HepG2 (cell line): ENCODE measurements at regions not wholly inside any gene's neighbourhood (a gene's known extent, or its start where the extent isn't known, plus 50 kb on each side); places are given as distances from the start of the nearest gene placed in this dataset.

Source experiments
- ATAC-seq: fragments of 200-7000 bp; cut with Tn5 transposase; 3 replicates; pipeline ENCODE4 v1.9.1; 2020; ENCODE audit warnings: mild to moderate bottlenecking, moderate library complexity
- BruUV-seq: library from RNA; stranded (reverse); fragments of 400-500 nt; replicated peaks from 2 replicates; lab custom pipeline; 2021; lab: Mats Ljungman, UMichigan
- CTCF ChIA-PET: fragments of 300-600 bp; formaldehyde crosslinking; extraction: SDS; loops from one replicate; lab custom pipeline; 2021; ENCODE audit warnings: low total read pairs, inconsistent platforms, low intra/inter-chr PET ratio; lab: Yijun Ruan, JAX
- POLR2A ChIA-PET: fragments of 350-600 bp; sonication (Branson Sonifier 250); formaldehyde crosslinking; loops from one replicate; lab custom pipeline; 2020; ENCODE audit warnings: antibody characterized with exemption, inconsistent platforms; lab: Yijun Ruan, JAX
- DNase-seq: peaks from one replicate; pipeline ENCODE4 v3.0.0-alpha.2; 2015; ENCODE audit warnings: low spot score
- FAIRE-seq: peaks from 3 replicates; lab custom pipeline; 2011; peaks lifted over from hg19 to GRCh38; lab: Jason Lieb, UNC
- H2AFZ ChIP-seq: one replicate; pipeline ENCODE4 v1.6.1; 2011; ENCODE audit warnings: low read length, inconsistent platforms
- H3K27ac ChIP-seq: fragments of 300-600 bp; 3 replicates; pipeline ENCODE4 v1.8.0; 2011; ENCODE audit warnings: mixed run types, mild to moderate bottlenecking, mixed read lengths, low read length, inconsistent platforms; ENCODE audit not compliant: insufficient read depth; ENCODE audit errors: extremely low read length
- H3K27me3 ChIP-seq, 2 experiments: fragments of 200-600 bp in 1 of 2; 2 replicates in 1 of 2; 3 replicates in 1 of 2; pipeline versions ENCODE4 v1.6.0 to v1.8.0; 2011; ENCODE audit warnings: low read length in 2 of 2, mild to moderate bottlenecking in 2 of 2, moderate library complexity in 2 of 2, inconsistent platforms in 1 of 2; ENCODE audit not compliant: insufficient read depth in 2 of 2, control insufficient read depth in 1 of 2
- H3K36me3 ChIP-seq, 2 experiments: fragments of 200-600 bp in 1 of 2; replicated peaks in 1 of 2; 2 replicates in 1 of 2; 3 replicates in 1 of 2; pipeline versions ENCODE4 v1.5.1 to v1.8.0; 2011; ENCODE audit warnings: low read length in 2 of 2, inconsistent platforms in 1 of 2; ENCODE audit not compliant: insufficient read depth in 2 of 2, control insufficient read depth in 1 of 2
- H3K4me1 ChIP-seq: 2 replicates; pipeline ENCODE4 v1.5.1; 2012; ENCODE audit warnings: low read length, inconsistent platforms; ENCODE audit not compliant: insufficient read depth
- H3K4me2 ChIP-seq: 2 replicates; pipeline ENCODE4 v1.6.0; 2011; ENCODE audit warnings: low read depth, low read length, inconsistent platforms
- H3K4me3 ChIP-seq, 3 experiments: fragments of 200-600 bp in 1 of 3; sonication (generic), shearing (Covaris generic) in 1 of 3; replicated peaks in 1 of 3; 2 replicates each; pipeline ENCODE4 v1.5.1; 2011 to 2016; ENCODE audit warnings: low read length in 3 of 3, inconsistent platforms in 2 of 3, low read depth in 2 of 3, mild to moderate bottlenecking in 2 of 3, control low read depth in 1 of 3, mixed read lengths in 1 of 3; ENCODE audit not compliant: insufficient read depth in 1 of 3
- H3K79me2 ChIP-seq: one replicate; pipeline ENCODE4 v1.6.1; 2011; ENCODE audit warnings: low read length, inconsistent platforms; ENCODE audit not compliant: insufficient read depth
- H3K9ac ChIP-seq: 2 replicates; pipeline ENCODE4 v1.6.0; 2011; ENCODE audit warnings: mild to moderate bottlenecking, low read depth, low read length, inconsistent platforms; ENCODE audit not compliant: insufficient read depth
- H3K9me3 ChIP-seq: 2 replicates; pipeline ENCODE4 v1.5.1; 2012; ENCODE audit warnings: mild to moderate bottlenecking, low read length
- H4K20me1 ChIP-seq: 2 replicates; pipeline ENCODE4 v1.6.0; 2011; ENCODE audit warnings: inconsistent platforms, mild to moderate bottlenecking, low read length, moderate library complexity; ENCODE audit not compliant: insufficient read depth
- AFF4 ChIP-seq: sonication (generic); formaldehyde crosslinking; IDR thresholded peaks from 2 replicates; pipeline ENCODE4 v1.4.0; 2020; ENCODE audit warnings: missing genetic modification reagents
- BRCA1 ChIP-seq: sonication (generic); formaldehyde crosslinking; IDR thresholded peaks from 2 replicates; pipeline ENCODE4 v1.4.0; 2020; ENCODE audit warnings: missing genetic modification reagents
- FOSL2 ChIP-seq: sonication (generic); formaldehyde crosslinking; IDR thresholded peaks from 2 replicates; pipeline ENCODE4 v1.4.0; 2020; ENCODE audit warnings: missing genetic modification reagents
- HOXA3 ChIP-seq: sonication (generic); formaldehyde crosslinking; IDR thresholded peaks from 2 replicates; pipeline ENCODE4 v1.5.0; 2020; ENCODE audit warnings: missing genetic modification reagents
- KAT7 ChIP-seq: IDR thresholded peaks from 2 replicates; pipeline ENCODE4 v1.6.1; 2018; ENCODE audit warnings: borderline replicate concordance, missing compliant biosample characterization
- KDM6A ChIP-seq: IDR thresholded peaks from 2 replicates; pipeline ENCODE4 v1.6.1; 2016; ENCODE audit warnings: low read depth
- MAFG ChIP-seq: sonication (generic); formaldehyde crosslinking; IDR thresholded peaks from 2 replicates; pipeline ENCODE4 v1.5.1; 2020; ENCODE audit warnings: mild to moderate bottlenecking, missing genetic modification reagents
- PAF1 ChIP-seq: IDR thresholded peaks from 2 replicates; pipeline ENCODE4 v1.6.1; 2016; ENCODE audit warnings: missing genetic modification reagents, missing compliant biosample characterization
- PBX2 ChIP-seq: IDR thresholded peaks from 2 replicates; pipeline ENCODE4 v1.6.1; 2016; ENCODE audit warnings: control low read depth
- RAD21 ChIP-seq: fragments of 450-650 bp; formaldehyde crosslinking; IDR thresholded peaks from 2 replicates; pipeline ENCODE4 v1.5.0; 2020; ENCODE audit warnings: mild to moderate bottlenecking
- SUZ12 ChIP-seq: fragments of 150-350 bp; IDR thresholded peaks from 2 replicates; pipeline ENCODE4 v1.6.1; 2014; ENCODE audit warnings: low read depth, low read length
- TIGD3 ChIP-seq: sonication (generic); formaldehyde crosslinking; IDR thresholded peaks from 2 replicates; pipeline ENCODE4 v1.5.1; 2020; ENCODE audit warnings: mild to moderate bottlenecking, missing genetic modification reagents, borderline replicate concordance
- TMF1 ChIP-seq: sonication (generic); formaldehyde crosslinking; IDR thresholded peaks from 2 replicates; pipeline ENCODE4 v1.8.1; 2022; ENCODE audit warnings: low read depth, missing genetic modification reagents
- ZBTB43 ChIP-seq: sonication (generic); formaldehyde crosslinking; conservative IDR thresholded peaks from 2 replicates; pipeline ENCODE4 v1.4.0; 2020; ENCODE audit warnings: missing genetic modification reagents
- ZNF124 ChIP-seq: sonication (generic); formaldehyde crosslinking; IDR thresholded peaks from 2 replicates; pipeline ENCODE4 v1.4.0; 2020; ENCODE audit warnings: missing genetic modification reagents
- ZNF180 ChIP-seq: sonication (generic); formaldehyde crosslinking; IDR thresholded peaks from 2 replicates; pipeline ENCODE4 v1.4.0; 2020; ENCODE audit warnings: low read depth, missing genetic modification reagents, borderline replicate concordance
- ZNF580 ChIP-seq: IDR thresholded peaks from 2 replicates; pipeline ENCODE4 v1.6.1; 2016; ENCODE audit warnings: low read depth, borderline replicate concordance
- WGBS: methylation state at CpG from one replicate; pipeline ENCODE4 v1.1.6; 2017; ENCODE audit warnings: low lambda C conversion rate; 5-methylcytosine and 5-hydroxymethylcytosine counted together
- in situ Hi-C: cut with HindIII; loops from 2 replicates; pipeline ENCODE4 v1.10.0; 2017; ENCODE audit warnings: low pct_unique_long_range_greater_than_20kb; ENCODE audit not compliant: extremely low pct_ligation_motif_present
- intact Hi-C: fragments of 100-400 bp; cut with micrococcal nuclease; formaldehyde crosslinking; loops from one replicate; pipeline ENCODE4 v1.10.0; 2022; ENCODE audit not compliant: unreplicated experiment

GRCh38 chr18:2192562-2192961 is 378.7 kb downstream of the METTL4 start:
- CTCF ChIA-PET: no interaction called here
- Histone ChIP-seq H3K27me3 (no peaks in the 10 kb centered on the region), H3K9me3 (peaks cover 19% of the 10 kb centered on the region), H4K20me1 (no peaks in the 10 kb centered on the region), H2AFZ (no peak overlapping the region), H3K4me1 (no peaks in the 10 kb centered on the region)
- 21% methylated on average over 4 of the region's 4 CpGs for WGBS
- no TSS peak for BruUV-seq
- in situ Hi-C loops: no loop called here
- intact Hi-C loops: no loop called here
- TF ChIP-seq MAFG (CRISPR knock-in tag) (no peak), KAT7 (no peak), KDM6A (CRISPR knock-in tag) (no peak), AFF4 (no peak), ZNF124 (CRISPR knock-in tag) (no peak), BRCA1 (CRISPR knock-in tag) (no peak), TIGD3 (CRISPR knock-in tag) (no peak), TMF1 (CRISPR knock-in tag) (no peak), SUZ12 (no peak), PBX2 (no peak), ZNF180 (CRISPR knock-in tag) (no peak), RAD21 (no peak), PAF1 (CRISPR knock-in tag) (no peak), ZBTB43 (CRISPR knock-in tag) (no peak), FOSL2 (CRISPR knock-in tag) (no peak), ZNF580 (CRISPR knock-in tag) (no peak), HOXA3 (CRISPR knock-in tag) (no peak)
- TF ChIP-seq, all 625 proteins: peak for 0
- ATAC-seq: no peak
- H3K27ac ChIP-seq: no peak overlapping the region
- no peak overlapping the region for H3K9ac ChIP-seq
- no peak for DNase-seq
- no peak overlapping the region for H3K4me2 ChIP-seq
- no peaks in the 10 kb centered on the region for H3K36me3 ChIP-seq
- no peak overlapping the region for H3K4me3 ChIP-seq
- H3K79me2 ChIP-seq: no peaks in the 10 kb centered on the region
- POLR2A ChIA-PET: no interaction called here
- no peak for FAIRE-seq
